Activated naive CD4-positive, alpha-beta T cell treated with anti-CD3 and anti-CD28 coated beads, Interleukin-2, amount 50 U/mL, for 16 hours (primary cell): ENCODE measurements at regions not wholly inside any gene's neighbourhood (a gene's known extent, or its start where the extent isn't known, plus 50 kb on each side); places are given as distances from the start of the nearest gene placed in this dataset.
A peak's percentile ranks its signal among the peaks of the same experiment; 100 is the strongest.

ENCODE experiments used
- DNase-seq: peaks from one replicate; pipeline ENCODE4 v3.0.0-alpha.2; 2020

DNA sequence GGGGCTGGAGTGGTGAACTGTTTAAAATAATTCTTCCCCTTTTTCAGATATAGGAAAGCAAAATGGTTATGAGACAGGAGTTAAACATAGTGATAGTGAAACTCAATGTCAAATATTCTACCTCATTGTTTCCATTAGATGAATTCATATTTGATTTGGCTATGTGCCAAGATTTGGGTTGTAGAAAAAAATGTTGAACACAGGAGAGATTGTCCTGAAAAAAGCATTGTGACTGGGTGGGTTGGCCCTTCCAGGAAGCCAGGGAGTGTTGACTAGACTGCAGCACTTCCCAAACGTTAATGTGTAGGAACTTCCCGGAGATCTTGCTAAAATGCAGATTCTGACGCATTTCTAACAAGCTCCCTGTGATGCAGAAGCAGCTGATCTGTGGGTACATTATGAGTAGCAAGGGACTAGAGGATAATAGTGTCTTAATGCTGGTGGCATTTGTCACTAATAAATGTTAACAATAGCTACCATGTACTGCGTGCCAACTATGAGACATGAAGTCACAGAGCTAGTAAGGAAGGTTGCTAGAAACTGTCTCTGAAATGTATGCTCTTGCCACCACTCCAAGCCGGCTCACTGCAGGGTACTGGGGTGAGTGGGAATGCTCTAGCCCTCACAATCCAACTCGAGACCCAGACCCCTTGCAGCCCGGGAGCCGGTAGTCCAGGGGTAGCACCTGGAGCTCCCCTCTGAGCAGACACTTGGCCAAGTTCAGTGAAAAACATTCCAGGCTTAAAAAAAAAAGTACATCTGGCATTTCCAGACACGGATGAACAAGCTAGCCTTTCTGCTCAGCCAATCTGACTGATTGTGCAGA is 120.6 kb downstream of the CD47 start:
- DNase-seq: no peak

DNA sequence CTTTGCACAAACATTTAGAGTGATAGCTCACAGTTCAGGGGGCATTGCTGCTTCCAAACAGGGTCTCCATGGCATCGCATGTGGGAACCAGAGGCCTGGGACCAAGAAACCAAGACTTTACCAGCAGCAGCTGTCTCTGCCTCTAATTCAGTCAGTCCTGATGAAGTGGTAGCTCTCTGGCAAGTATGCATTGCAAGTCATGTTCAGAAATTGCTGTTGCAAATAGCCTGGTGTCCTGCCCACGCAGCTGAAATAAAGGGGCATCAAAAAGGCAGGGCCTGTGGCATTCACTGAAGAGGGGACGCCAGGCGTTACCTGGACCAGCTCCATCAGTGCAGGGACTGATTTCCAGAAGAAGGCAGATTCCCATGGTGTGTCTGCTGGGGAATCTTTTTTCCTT is 121.3 kb downstream of the CD47 start:
- no peak for DNase-seq

DNA sequence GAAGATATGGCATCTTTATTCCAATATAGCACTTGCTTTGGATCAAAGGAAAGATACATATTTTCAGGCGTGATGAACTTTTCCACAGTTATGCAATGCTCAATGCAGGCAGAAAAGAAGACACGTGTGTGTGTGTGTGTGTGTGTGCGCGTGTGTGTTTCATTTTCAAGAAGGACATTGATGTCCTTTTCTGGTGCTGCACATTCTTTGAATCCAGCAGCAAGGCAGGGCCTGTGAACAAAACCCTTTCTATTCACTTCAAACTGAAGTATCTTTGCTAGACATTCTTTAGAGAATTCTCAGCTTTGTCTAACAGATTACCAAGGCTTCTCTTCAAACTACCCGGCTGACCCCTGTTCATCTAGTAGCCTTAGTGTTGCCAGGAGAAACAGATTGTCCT is 124.6 kb downstream of the CD47 start:
- no peak for DNase-seq

DNA sequence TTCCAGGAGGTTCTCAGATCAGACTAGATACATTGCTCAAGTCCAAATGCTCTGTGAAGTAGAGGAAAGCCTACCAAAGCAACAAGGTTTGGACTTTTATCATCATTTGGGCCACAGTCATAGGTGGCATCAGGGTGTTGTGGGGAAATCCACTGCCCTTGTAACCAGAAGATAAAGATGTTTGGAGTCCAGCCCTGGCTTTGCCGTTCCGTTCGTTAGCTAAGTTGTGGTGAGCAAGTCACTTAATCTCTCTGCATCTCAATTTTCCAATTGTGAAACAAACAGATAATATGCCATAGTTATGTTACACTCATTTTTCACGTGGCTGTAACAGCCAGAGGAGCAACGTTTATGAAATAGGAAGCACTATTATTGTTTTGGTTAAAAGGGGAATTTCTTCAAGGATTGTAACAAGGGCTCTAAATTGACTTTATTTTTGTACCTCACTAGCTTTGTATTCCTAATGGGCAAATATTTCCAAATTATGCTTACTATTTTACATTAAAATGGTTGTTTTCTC is 125.6 kb downstream of the CD47 start:
- DNase-seq: no peak

DNA sequence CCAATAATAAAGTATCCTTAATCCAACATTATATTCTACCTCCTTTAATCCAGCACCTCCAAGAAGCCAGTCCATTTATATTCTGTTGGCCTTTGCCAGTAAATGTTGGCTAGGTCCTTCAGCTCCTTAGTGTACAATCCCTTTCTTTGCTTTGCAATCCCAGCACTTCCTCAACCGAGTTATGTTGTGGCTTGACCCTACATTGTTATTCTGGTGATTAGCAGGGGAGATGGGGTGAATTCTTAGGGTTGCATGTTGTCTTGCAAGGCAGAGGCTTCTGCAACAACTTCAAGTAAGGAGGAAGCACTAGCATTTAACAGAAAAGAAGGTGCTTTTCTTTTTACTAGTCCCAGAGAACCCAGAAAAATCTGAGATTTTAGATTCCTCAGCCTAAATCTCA is 127.2 kb downstream of the CD47 start:
- no peak for DNase-seq

DNA sequence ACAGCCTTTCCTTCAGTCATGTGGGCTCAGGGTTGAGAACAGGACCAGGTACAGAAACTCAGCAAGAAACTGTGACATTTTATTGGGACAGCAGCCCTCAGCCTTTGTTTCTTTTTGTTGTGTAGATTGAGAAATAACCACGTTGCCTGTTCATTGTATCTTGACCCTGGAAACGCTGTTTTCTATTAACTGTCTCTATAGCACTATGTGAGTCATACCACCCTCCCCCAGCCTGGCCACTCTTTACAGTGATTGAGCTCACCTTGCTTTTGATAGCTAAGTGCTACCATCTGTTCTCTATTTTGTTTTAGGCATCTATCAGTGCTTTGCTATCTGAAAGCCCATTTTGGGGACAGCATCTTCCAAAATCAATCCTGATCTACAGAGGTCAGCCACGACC is 127.9 kb downstream of the CD47 start:
- no peak for DNase-seq

DNA sequence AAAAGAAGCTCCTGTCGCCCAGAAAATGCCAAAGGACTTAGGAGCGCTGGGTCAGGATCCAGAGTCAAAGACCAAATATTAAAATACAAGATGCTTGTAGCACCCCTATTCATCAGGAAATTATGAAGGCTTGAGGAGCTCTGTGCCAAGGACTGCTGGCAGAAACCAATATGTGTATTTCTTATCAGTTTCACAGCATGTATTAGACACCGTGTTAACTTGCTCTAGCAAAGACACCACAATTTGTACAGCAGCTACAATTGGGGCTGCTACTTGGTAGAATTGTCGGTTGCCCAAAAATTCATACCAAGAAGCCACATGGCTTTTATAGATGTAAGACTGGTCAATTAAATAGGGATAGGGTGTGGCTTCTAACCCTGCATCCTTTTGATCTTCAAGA is 128.8 kb downstream of the CD47 start:
- DNase-seq: no peak

DNA sequence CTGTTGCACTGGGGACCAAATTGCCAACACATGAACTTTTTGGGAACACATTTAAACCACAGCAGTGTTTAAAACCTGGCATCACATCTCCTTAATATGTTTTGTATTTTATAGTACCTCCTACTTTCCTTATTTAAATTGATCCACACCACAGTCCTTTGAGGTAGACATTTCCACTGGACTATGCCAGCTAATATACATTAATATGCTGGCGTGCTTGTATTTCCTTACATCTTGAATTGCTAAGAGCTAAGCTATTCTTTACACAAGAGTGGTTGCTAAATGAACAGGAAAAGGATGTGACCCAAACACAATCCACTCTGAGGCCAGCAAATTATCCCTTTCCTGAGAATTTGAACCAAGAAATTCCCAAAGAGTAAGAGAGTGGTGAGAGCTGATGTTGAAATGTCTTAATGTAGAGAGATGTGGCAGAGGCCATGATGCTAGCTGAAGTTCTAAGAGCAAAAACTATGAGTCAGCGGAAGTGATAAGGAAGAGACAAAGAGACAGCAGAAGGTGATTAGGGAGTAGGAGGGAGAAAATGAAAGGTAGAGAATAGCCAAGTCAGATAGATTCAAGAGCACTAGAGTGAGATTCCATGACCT is 131.2 kb downstream of the CD47 start:
- no peak for DNase-seq

DNA sequence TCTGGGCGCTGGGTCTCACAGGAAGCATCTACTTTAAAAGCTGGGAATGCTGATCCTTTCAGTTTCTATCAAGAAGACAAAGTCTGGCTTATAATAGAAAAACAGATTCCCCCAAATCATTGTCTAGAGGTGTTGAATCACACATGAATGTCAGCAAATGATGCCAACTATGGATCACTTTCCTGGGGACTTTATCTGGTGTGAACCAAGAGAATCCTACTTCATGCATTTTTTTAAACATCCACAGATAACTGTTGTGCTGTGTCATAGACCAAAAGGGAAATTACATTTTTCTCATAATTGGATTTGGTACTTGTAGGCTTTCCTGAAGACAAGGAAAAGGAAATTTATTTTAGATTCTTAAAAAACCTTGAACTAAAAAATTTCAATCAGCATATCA is 132.7 kb downstream of the CD47 start:
- DNase-seq: no peak

DNA sequence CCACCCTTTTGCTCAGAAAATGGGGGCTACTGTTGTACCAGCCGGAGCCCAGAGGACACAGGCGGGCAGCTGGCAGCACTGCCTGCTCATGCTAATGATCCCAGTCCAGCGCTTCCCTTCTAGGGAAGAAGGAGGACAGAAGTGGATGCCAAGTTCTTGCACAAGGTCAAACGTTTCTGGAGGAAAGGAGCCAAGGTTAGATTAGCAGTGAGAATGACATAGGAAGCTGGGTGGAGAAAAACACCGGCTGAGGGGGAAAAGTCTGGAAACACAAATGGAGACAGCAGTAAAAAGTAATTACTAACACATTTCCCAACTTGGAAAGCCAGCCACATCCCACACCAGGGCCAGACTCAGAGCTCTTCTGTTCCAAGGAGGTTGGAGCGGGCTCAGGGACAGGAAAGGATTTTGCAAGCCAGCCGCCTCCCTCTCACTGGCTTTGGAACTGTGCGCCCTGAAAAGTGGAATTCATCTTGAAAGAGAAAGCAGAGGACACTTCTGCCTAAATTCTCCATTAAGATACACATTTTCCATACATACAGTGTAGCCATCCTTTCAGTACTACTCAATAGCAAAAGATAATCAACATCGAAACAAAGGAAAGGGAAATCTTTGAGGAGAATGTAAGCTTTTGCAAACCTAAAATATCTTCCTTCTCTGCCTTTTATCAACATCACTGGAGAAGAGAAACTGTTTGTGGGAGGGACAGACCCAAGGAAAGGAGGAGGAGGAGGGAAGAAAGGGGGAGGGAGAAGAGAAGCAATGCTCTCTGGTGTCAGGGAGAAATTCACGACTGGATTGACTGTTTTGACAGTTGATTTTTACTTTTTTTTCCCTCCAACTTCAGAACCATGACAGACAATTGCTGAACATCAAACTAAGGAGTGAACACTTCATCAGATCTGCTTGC is 133.6 kb downstream of the CD47 start:
- DNase-seq: no peak

DNA sequence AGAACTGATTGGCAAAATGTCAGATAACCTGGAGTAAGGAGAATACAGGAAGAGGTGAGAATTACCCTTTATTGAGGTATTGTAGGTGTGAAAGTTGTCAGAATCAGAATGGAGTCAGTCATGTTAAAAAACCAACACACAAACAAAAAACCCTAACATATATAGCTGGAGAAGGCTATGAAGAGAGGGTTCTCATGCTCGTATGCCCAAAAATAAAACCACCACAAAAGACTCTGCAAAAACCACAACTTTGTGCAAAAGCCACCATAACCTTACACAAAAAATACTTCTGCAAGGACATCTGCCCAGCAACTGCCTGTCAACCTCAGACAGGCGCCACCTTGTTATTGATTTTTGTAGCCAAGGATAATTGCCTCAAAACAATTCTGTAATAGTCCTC is 136.0 kb downstream of the CD47 start:
- no peak for DNase-seq

DNA sequence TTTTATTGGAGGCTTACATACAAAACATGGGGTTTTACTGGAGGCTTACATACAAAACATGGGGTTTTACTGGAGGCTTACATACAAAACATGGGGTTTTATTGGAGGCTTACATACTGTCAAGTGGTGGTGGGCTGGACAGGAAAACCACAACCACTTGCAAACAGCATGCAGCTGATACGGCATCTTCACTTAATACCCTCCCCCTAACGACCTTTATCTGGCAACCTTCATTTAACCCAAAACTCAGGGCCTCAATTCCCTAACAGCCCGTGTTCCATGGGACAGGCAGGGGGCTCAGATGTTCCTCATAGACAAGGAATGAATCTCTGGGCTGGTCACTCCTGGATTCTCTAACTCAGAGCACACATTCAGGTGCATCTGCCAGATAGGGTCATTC is 137.1 kb downstream of the CD47 start:
- DNase-seq: no peak

DNA sequence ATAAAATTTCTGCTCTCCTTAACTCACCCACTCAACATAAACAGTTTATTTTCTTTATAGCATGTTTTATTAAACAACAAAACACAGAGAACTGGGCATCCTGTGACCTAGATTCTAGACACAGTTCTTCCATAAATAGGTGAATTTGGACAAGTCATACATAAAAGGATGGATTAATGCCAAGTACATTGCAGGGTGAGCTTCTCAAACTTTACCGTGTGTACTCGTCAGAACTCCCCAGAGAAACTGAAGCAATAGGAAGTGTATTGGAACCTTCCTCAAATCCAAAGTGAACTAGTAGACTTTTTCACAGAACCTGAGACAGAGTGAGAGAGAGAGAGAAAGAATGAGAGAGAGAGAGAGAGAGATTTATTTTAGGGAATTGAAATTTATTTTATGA is 139.7 kb downstream of the CD47 start:
- DNase-seq: no peak

DNA sequence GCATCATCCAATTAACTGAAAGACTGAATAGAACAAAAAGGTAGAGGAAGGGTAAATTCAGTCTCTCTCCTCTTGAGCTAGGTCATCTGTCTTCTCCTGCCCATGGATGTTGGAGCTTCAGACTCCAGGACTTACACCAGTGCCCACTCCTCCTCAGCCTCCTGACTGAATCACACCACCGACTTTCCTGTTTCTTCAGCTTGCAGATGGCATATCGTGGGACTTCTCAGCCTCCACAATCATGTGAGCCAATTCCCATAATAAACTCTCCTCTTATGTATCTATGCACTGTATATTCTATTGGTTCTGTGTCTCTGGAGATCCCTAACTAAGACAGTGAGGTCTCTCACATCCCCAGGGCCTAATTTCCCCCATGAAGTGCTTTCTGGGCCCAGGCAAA is 140.4 kb downstream of the CD47 start:
- no peak for DNase-seq

DNA sequence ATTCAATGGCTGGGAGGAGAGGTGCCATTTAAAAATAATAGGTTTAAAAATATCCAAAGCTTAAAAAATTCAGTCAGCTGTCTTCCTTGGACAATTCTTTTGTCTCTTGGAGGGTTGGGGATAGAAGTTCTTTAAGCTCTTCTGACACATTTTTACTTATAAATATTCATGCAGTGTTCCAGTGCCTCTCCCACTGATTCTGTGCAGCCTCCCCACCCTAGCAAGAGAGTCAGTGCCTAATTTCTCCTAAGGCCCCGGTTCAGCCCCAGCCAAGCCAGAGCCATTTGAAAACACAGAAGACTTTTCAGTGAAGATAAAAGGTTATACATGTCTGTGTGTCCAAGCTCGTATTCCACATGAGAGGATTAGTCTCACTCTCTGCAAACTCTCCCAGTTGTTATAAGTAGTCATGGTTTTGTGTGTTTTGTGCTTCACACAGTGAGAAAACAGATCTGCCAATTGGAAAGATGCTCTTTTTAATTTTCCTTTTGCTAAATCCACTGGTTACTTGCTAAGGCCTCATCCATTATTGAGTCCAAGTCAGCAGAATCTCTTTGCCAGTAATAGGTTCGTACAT is 141.3 kb downstream of the CD47 start:
- no peak for DNase-seq

DNA sequence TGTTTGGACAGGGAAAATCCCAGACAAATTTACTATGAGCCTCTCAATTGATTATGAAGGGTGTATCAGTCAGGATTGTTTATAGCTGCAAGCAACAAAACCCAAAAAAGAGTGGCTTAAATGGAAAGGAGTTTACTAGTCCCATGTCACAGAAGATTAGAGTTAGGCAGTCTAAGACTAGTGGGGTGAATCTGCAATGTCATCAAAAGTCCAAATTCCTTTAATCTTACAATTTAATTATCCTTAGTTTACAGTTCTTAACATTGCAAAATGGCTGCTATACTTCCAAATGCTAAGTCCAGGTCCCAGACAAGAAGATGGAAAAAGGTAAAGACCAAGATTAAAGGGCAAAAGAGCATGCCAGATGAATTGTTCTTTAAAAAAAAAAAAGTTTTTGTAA is 143.6 kb downstream of the CD47 start:
- DNase-seq: no peak

DNA sequence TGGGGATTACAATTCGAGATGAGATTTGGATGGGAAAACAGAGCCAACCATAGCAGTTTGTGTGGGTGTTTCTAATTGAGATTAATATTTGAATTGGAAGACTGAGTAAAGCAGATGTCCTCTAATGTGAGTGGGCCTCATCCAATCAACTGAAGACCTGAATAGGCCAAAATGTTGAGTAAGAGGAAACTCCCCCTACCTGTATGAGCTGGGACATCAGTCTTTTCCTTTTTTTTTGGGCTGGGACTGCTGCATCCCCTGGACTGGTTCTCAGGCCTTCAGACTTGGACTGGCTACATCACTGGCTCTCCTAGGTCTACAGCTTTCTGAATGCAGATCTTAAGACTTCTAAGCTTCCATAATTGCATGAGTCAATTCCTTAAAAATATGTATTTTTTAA is 144.1 kb downstream of the CD47 start:
- DNase-seq: no peak

DNA sequence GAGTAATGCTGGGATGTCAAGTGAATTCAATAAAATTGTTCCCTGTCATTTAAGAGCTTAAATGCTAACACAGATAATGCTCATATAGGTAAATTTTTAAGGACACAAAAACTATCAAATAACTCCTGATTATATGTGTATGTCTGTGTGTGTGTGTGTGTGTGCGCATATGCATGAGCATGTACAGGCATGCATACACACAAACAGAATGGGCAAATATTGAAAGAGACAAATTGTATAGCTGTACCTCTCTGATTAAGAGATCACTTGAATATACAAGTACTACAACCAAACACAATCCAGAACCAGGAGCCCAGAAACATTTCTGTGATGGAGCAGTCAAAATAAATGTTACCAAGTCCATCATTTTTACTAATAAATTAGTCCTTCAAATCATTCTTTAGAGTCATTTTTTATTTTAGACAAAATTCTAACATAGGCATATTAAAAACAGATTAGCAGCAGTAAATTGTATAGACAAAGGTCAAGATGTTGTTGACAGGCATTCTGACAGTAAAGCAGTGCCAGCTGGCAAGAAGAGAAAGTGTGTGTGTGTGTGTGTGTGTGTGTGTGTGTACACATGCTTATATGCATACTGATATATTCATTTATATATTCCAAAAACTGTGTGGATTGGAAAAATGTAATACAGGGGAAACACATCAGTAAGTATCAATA is 145.3 kb downstream of the CD47 start:
- no peak for DNase-seq

DNA sequence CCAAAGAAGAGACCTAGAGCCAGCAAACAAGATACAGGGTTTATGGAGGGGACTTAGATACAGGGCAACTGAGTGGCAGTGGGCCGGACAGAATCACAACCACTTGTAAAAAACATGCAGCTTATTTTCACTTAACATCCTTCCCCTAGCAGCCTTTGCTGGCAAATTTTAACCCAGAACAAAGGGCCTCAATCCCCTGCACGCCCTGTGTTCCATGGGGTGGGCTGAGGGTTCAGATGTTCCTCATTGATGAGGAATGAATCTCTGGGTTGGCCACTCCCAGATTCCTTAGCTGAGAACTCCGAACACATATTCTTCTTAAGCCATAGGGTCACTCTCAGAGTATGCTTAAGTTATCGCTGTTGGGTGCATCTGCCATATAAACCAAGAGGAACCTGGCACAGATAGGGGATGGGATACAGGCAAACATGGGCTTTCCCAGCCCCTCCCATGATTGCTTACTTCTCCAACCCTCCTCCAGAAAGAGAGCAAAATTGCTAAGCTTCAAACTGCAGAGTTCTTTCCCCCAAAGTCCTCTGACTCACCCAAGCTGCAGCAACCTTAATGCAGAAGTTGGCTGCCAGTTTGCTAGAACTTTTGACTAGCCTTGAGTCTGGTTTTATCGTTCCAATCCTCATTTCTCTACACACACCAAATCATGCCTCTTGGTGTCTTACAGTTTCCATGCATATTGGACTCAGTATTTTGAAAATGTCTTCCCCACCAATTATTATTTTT is 146.9 kb downstream of the CD47 start:
- DNase-seq: no peak

DNA sequence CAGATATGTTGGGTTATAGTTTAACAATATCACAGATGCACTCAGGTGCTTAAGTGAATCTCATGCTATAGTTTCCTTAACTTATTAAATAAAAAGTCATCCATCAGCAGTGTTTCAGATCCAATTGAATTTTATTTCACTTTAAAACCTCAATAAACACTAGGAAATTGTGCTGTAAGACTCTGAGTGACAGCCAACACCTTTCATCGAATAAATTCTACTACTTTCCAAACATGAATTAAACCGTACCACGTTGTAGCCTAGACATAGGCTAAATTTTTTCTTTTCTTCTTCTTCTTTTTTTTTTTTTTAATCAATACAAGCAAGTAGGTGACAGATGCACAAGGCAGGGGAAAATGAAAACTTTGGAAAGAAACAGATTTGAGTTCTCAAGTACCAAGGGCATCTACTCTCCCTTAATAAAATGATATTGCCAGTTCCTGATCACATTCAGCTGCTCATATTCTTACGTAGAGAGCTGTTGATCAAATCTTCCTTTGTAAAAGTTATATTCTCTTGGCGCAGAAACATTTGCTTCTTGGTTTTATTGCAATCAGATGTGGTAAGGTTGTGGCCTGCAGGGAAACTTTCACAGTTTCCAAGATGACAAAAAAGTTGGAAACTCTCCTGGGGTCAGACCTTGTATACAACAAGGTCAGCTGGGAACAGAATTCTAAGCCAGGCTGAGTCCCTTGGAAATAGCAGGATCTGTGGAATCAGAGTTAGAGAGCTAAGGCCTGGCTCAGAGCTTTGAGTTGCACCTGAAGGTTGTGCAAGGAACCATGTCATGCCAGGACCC is 147.7 kb downstream of the CD47 start:
- no peak for DNase-seq

DNA sequence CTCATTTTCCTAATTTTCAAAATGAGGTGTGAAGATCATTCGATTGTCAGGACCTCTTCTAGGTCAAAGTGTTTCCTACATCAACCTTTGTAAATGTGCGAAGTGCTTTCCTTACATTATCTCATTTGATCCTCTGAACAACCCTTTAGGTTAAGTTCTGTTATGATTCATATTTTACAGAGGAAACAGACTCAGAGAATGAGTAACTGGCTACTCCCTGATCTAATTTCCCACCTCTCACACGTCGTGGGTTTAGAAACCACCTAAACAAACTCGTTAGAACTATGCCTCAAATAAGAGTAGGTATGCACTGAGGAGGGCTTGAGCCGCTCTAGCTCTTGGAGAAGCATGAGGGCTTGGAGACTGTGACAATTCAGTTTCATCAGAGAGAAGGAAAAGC is 148.6 kb downstream of the CD47 start:
- peak; percentile 21 for DNase-seq
